ENCODE measurements at regions not wholly inside any gene's neighbourhood (a gene's known extent, or its start where the extent isn't known, plus 50 kb on each side); places are given as distances from the start of the nearest gene placed in this dataset.

GRCh38 chr18:24530630-24531111 lies 70.2 kb downstream of the HRH4 start:
- Histone ChIP-seq H3K27me3 (peaks cover 9% of the 10 kb centered on the region), H3K36me3 (no peaks in the 10 kb centered on the region), H3K9me3 (no peaks in the 10 kb centered on the region), H3K4me1 (no peaks in the 10 kb centered on the region), H3K27ac (no peak overlapping the region), H3K4me3 (no peak overlapping the region)
- 16% methylated on average over 6 of the region's 6 CpGs for WGBS
- DNase-seq (ENCODE audit: low spot score in 2 of 2): no peak
- TF ChIP-seq CTCF (IDR thresholded peaks at IDR 0.05) (no peak), EP300 (IDR thresholded peaks at IDR 0.05) (no peak), POLR2A (IDR thresholded peaks at IDR 0.05) (no peak), POLR2AphosphoS5 (IDR thresholded peaks at IDR 0.05) (no peak)

- no peak overlapping the region for H3K4me3 ChIP-seq
- no peak for DNase-seq (ENCODE audit: low spot score in 2 of 2)
- H3K4me1 ChIP-seq: no peaks in the 10 kb centered on the region
- no peak overlapping the region for H3K27ac ChIP-seq
- WGBS: 75% methylated on average over 6 of the region's 6 CpGs
- H3K36me3 ChIP-seq: no peaks in the 10 kb centered on the region
- H3K27me3 ChIP-seq: peaks cover 10% of the 10 kb centered on the region
- H3K9me3 ChIP-seq: no peaks in the 10 kb centered on the region
- TF ChIP-seq POLR2A (IDR thresholded peaks at IDR 0.05) (no peak), POLR2AphosphoS5 (IDR thresholded peaks at IDR 0.05) (no peak), EP300 (IDR thresholded peaks at IDR 0.05) (no peak), CTCF (IDR thresholded peaks at IDR 0.05) (no peak)
Observed at GRCh38 chr18:24534271-24534670, 73.8 kb downstream of the HRH4 start.

GRCh38 chr18:24534737-24535136 lies 74.3 kb downstream of the HRH4 start:
- no peak for DNase-seq (ENCODE audit: low spot score in 2 of 2)
- H3K4me3 ChIP-seq: no peak overlapping the region
- H3K36me3 ChIP-seq: no peaks in the 10 kb centered on the region
- peaks cover 10% of the 10 kb centered on the region for H3K27me3 ChIP-seq
- 86% methylated on average over 4 of the region's 4 CpGs for WGBS
- H3K4me1 ChIP-seq: no peaks in the 10 kb centered on the region
- no peaks in the 10 kb centered on the region for H3K9me3 ChIP-seq
- TF ChIP-seq POLR2A (IDR thresholded peaks at IDR 0.05) (no peak), POLR2AphosphoS5 (IDR thresholded peaks at IDR 0.05) (no peak), EP300 (IDR thresholded peaks at IDR 0.05) (no peak), CTCF (IDR thresholded peaks at IDR 0.05) (no peak)
- peak overlapping the region; percentile 15 for H3K27ac ChIP-seq

GRCh38 chr18:24535527-24536295 lies 75.3 kb downstream of the HRH4 start:
- Histone ChIP-seq H3K36me3 (no peaks in the 10 kb centered on the region), H3K4me3 (no peak overlapping the region), H3K9me3 (no peaks in the 10 kb centered on the region), H3K4me1 (no peaks in the 10 kb centered on the region), H3K27me3 (peaks cover 10% of the 10 kb centered on the region), H3K27ac (no peak overlapping the region)
- DNase-seq (ENCODE audit: low spot score in 2 of 2): no peak
- TF ChIP-seq POLR2AphosphoS5 (IDR thresholded peaks at IDR 0.05) (no peak), EP300 (IDR thresholded peaks at IDR 0.05) (no peak), CTCF (IDR thresholded peaks at IDR 0.05) (no peak), POLR2A (IDR thresholded peaks at IDR 0.05) (no peak)
- 72% methylated on average over 3 of the region's 3 CpGs for WGBS

- Histone ChIP-seq H3K36me3 (no peaks in the 10 kb centered on the region), H3K4me1 (no peaks in the 10 kb centered on the region), H3K9me3 (no peaks in the 10 kb centered on the region), H3K4me3 (no peak overlapping the region), H3K27ac (no peak overlapping the region), H3K27me3 (peaks cover 9% of the 10 kb centered on the region)
- DNase-seq (ENCODE audit: low spot score in 2 of 2): no peak
- WGBS: 60% methylated on average over 4 of the region's 4 CpGs
- no peak for TF ChIP-seq POLR2AphosphoS5 (IDR thresholded peaks at IDR 0.05)
- TF ChIP-seq POLR2A (IDR thresholded peaks at IDR 0.05): no peak
- no peak for TF ChIP-seq CTCF (IDR thresholded peaks at IDR 0.05)
- no peak for TF ChIP-seq EP300 (IDR thresholded peaks at IDR 0.05)
Observed at GRCh38 chr18:24536326-24536725, 75.9 kb downstream of the HRH4 start.

All from suprapubic skin (tissue), 4 donors.